ENCODE measurements at regions not wholly inside any gene's neighbourhood (a gene's known extent, or its start where the extent isn't known, plus 50 kb on each side); places are given as distances from the start of the nearest gene placed in this dataset.

GRCh38 chr2:42858140-42859005 is 66.0 kb upstream of the HAAO start:
- DNase-seq (ENCODE audit: low read depth in 3 of 3) = no peak

DNA sequence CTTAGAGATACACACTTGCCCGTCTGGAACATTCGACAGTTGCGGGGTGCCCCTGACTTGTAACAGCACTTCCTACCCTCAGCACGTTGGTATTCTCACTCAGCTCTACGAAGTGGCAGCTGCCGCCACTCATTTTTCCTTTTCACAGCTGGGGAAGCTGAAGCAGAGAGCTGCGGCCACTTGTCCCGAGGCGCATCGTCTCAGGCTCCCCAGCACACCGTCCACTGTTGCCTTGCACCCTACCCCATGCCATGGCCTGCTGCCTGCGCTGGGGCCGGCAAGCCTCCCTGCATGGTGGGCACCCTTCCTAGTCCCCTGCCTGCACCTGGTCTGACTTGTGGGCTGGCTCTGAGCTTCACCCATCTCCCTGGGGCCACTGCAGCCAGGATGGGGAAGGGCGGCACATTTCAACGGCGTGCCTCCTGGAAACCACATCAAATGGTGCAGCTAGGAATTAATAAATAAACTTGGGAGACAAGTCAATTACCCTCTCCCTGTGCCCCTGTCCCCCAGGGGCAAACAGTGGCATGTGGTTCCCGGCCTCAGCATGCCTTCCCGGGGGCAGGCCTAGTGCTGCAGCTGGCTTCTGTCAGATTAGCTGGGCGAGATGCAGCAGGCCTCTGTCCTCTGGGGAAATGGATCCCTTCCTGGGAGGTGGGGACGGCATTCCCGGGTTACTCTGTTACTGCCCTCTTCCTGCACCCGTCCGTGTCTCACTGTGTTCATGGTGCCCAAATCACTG is 64.7 kb upstream of the HAAO start:
- DNase-seq (ENCODE audit: low read depth in 3 of 3) = no peak

GRCh38 chr2:42856106-42856860 is 63.9 kb upstream of the HAAO start:
- DNase-seq (ENCODE audit: low read depth in 3 of 3) = no peak

- no peak for DNase-seq (ENCODE audit: low read depth in 3 of 3)
These were observed 63.0 kb upstream of the HAAO start for GRCh38 chr2:42855221-42855970.

GRCh38 chr2:42854207-42854818 is 61.9 kb upstream of the HAAO start:
- DNase-seq (ENCODE audit: low read depth in 3 of 3) = no peak

DNA sequence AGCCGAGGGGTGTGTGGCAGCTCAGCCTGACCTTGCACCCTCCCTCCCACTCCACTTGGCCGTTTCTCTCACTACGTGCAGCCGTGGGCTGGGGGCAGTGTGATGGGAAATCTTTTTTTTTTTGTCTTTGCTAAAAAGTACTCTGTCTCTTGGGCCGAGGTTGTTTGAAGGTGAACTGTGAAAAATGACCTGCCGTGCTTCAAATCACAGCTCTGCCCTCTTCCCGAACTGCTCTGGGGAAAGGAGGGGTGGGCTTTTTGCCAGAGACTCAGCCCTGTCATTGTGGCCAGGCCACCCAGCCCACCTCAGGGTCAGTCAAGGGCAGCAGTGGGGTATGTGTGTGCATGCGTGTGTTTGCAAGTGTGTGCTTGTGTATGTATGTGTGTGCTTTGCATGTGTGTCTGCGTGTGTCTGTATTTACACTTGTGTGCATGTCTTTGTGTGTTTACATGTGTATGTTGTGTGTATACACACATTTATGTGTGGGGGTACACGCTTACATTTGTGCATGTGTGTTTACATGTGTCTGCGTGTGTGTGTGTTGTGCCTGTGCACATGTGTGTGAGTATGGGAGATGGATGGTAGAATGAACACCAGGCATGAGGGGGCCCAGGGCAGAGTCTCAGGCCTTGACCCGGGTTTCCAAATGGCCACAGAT is 61.3 kb upstream of the HAAO start:
- DNase-seq (ENCODE audit: low read depth in 3 of 3) = no peak

DNA sequence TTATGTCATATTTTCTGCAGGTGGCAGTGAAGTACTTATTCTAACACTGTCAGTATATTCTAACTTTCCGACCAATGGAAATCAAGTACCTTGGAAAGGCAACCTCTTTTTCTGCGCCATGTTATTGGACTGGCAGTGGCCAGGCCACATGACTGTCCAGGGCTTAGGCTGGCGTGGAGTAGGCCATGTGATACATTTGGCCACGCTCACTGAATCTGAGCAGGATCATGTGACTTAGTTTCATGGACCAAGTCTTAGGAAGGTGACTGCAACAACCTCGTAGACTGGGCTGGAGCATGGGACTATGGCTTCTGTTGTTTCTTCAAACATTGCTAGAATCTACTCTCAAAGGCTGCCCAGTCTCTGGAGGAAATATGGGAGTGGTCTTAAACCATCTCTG is 60.4 kb upstream of the HAAO start:
- no peak for DNase-seq (ENCODE audit: low read depth in 3 of 3)

GRCh38 chr2:42851740-42852250 is 59.4 kb upstream of the HAAO start:
- DNase-seq (ENCODE audit: low read depth in 3 of 3) = no peak

- no peak for DNase-seq (ENCODE audit: low read depth in 3 of 3)
These were observed 58.8 kb upstream of the HAAO start for GRCh38 chr2:42851186-42851585.

DNA sequence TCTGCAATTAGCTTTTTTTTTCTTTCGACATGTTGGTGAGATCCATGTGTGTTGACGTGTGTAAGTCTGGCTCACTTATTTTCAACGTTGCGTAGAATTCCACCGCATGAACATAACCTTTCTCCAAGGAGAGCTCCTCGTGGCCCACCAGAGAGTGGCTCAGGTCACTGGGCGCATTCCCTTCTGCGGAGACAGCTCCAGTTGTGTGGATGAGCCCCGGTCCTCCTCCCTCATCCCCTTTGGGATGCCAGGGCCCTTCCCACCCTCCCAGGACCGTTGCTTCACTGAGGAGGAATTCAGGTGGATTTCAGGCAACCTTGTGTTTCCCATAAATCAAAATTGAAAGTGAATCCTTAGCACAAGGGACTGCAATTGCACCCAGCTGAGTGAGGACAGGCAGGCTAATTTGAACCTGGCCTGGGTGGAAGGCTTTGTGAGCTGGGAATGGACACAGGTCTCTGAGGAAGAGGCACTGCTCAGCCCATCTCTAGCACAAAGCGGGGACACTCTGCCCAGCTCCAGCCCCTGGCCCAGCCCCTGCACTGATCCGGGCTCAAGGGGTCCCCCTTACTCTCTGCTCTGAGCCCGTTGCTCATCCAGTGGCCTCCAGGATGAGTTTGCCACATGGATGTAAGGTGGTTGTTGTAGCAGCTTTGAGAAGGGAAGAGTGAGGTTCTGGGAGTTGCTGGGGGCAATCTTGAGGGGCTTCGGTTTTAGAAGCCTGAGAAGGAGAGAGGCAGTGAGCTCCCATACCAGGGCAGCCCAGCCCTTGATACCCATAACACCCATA is 57.8 kb upstream of the HAAO start:
- no peak for DNase-seq (ENCODE audit: low read depth in 3 of 3)

GRCh38 chr2:42849311-42849710 is 56.9 kb upstream of the HAAO start:
- DNase-seq (ENCODE audit: low read depth in 3 of 3) = no peak

DNA sequence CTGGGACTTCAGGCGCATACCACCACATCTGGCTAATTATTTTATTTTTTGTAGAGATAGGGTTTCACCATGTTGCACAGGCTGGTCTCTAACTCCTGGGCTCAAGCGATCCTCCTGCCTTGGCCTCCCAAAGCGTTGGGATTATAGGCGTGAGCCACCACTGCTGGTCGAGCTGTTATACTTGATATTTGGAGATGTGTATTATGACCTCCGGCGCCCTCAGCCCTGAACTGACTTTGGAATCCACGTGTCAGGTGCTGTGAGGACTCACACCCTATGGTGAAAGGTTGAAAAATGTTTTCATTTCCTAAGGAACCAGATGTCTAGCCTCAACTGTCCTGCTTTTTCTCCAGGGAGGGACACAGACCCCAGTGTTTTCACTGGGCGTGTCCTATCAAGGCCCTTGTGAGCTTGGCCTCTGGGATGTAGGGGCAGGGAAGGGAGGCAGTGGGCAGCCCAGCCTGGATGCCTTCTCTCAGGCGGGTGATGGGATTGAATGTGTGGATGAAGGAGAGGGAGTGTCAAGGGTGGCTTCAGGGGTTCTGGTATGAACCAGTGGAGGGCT is 56.4 kb upstream of the HAAO start:
- no peak for DNase-seq (ENCODE audit: low read depth in 3 of 3)

DNA sequence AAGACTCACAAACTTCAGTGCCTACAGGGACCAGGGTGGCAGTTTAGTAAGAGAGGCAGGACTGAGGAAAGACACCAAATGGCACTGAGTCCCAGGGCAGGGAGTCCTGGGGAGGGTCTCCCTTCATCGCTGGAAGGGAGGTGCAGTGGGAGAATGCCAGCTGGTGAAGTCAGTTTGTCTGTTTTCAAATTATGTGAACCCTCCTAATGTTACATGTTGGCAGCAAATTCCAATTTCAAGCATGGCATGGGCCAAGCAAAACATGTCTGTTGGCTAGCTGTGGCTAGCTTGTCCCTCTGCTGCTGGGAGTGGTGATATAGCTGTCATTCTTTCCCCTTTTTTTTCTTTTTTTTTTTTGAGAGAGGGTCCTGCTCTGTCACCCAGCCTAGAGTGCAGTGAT is 55.9 kb upstream of the HAAO start:
- DNase-seq (ENCODE audit: low read depth in 3 of 3) = no peak

- DNase-seq (ENCODE audit: low read depth in 3 of 3) = no peak
These were observed 55.3 kb upstream of the HAAO start for GRCh38 chr2:42847596-42848151.

DNA sequence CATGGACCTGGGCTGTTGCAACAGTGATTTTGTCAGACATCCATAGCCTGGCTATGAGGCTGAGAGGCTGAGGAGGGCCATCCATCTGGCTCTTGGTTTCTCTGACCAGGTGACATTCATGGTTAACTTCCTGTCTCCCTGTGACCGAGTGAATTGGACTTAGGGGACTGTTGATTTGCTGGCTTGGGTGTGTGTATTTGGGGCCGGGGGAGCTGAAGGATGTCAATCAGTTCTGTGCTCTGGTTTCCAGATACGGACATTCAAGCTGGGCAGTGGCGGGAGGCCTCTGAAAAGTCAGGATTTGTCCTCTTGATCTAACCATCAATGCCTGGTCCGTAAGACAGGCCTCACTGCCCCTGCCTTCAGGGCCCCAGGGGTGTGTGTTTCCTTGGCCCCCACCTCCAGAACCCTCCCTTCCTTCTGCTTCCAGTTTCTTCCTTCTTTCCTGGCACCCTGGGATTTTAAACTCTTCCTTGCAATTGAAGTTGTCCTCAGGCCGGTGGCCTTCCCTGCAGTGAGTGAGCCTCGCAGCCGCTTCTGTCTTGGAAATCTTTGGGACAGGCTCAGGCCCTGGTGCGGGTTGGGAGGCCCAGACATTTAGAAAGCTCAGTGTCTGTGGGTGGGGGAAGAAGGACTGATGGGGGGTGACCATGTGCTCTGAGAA is 54.7 kb upstream of the HAAO start:
- no peak for DNase-seq (ENCODE audit: low read depth in 3 of 3)

GRCh38 chr2:42846026-42846425 is 53.6 kb upstream of the HAAO start:
- DNase-seq (ENCODE audit: low read depth in 3 of 3) = no peak

GRCh38 chr2:42844901-42845821 is 52.8 kb upstream of the HAAO start:
- no peak for DNase-seq (ENCODE audit: low read depth in 3 of 3)
